ENCODE measurements at regions not wholly inside any gene's neighbourhood (a gene's known extent, or its start where the extent isn't known, plus 50 kb on each side); places are given as distances from the start of the nearest gene placed in this dataset.

GRCh38 chr12:92276276-92276675, 130.6 kb upstream of the BTG1 start:
- Mint-ChIP-seq H3K27me3 (ENCODE audit: insufficient read depth, low read depth) (no peaks in the 10 kb centered on the region), H3K36me3 (no peaks in the 10 kb centered on the region), H3K4me1 (peaks cover 21% of the 10 kb centered on the region), H3K4me3 (no peak overlapping the region), H3K9me3 (no peaks in the 10 kb centered on the region), H3K27ac (no peak overlapping the region)
- Histone ChIP-seq H2AFZ (replicated peaks) (no peak overlapping the region), H4K20me1 (ENCODE audit: low read depth) (no peaks in the 10 kb centered on the region), H3K36me3 (no peaks in the 10 kb centered on the region), H3K27me3 (no peaks in the 10 kb centered on the region), H3K9ac (no peak overlapping the region), H3K9me3 (ENCODE audit: low read depth) (no peaks in the 10 kb centered on the region), H3K4me3 (no peak overlapping the region), H3K4me1 (peaks cover 11% of the 10 kb centered on the region), H3K79me2 (ENCODE audit: low read depth) (no peaks in the 10 kb centered on the region), H3K4me2 (no peak overlapping the region), H3F3A (ENCODE audit: low read depth) (no peaks in the 10 kb centered on the region), H3K27ac (no peak overlapping the region)
- DNase-seq (ENCODE audit: low spot score), result no peak
- TF ChIP-seq EZH2 (IDR thresholded peaks at IDR 0.05) (no peak), EZH2phosphoT487 (IDR thresholded peaks at IDR 0.05) (no peak), CTCF (IDR thresholded peaks at IDR 0.05) (no peak)

DNA sequence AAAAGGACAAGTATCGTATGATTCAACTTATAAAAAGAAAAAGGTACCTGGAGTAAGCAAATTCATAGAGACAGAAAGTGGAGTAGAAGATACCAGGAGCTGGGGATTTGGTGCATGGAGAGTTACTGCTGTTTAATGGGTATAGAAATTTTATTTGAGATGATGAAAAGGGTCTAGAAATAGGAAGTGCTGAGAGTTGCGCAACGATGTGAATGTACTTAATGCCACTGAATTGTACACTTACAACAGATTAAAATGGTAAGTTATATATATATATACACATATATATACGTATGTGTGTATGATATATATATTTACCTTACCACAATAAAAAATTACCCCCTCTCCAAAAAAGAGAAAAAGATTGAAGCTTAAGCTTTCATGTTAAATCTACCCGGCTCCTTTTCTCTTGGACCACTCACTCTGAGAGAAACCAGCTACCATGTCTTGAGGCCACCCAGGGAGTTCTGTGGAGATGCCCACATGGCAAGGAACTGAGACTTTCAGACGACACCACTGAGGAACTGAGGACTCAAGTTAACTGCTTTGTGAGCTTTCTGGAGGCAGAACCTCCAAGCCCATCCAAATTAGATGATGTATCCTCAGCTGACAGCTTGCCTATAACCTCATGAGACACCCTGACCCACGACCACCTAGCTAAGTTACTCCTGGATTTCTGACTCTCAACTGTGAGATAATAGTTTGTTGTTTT, 130.0 kb upstream of the BTG1 start:
- no peak for TF ChIP-seq EZH2 (IDR thresholded peaks at IDR 0.05)
- no peak for TF ChIP-seq CTCF (IDR thresholded peaks at IDR 0.05)
- TF ChIP-seq EZH2phosphoT487 (IDR thresholded peaks at IDR 0.05), result no peak
- H3K79me2 ChIP-seq (ENCODE audit: low read depth), result no peaks in the 10 kb centered on the region
- H3K27ac ChIP-seq, result no peak overlapping the region
- Mint-ChIP-seq H3K27me3 (ENCODE audit: insufficient read depth, low read depth) (no peaks in the 10 kb centered on the region), H3K27ac (no peak overlapping the region), H3K4me1 (peaks cover 21% of the 10 kb centered on the region), H3K36me3 (no peaks in the 10 kb centered on the region), H3K4me3 (no peak overlapping the region), H3K9me3 (no peaks in the 10 kb centered on the region)
- DNase-seq (ENCODE audit: low spot score), result no peak
- H3K9ac ChIP-seq, result no peak overlapping the region
- H3K36me3 ChIP-seq, result no peaks in the 10 kb centered on the region
- no peaks in the 10 kb centered on the region for H3K27me3 ChIP-seq
- H2AFZ ChIP-seq (replicated peaks), result no peak overlapping the region
- no peaks in the 10 kb centered on the region for H3F3A ChIP-seq (ENCODE audit: low read depth)
- H3K4me1 ChIP-seq, result peaks cover 11% of the 10 kb centered on the region
- no peak overlapping the region for H3K4me2 ChIP-seq
- H3K9me3 ChIP-seq (ENCODE audit: low read depth), result no peaks in the 10 kb centered on the region
- H3K4me3 ChIP-seq, result no peak overlapping the region
- H4K20me1 ChIP-seq (ENCODE audit: low read depth), result no peaks in the 10 kb centered on the region

GRCh38 chr12:92273076-92273475, 127.4 kb upstream of the BTG1 start:
- H3K79me2 ChIP-seq (ENCODE audit: low read depth), result no peaks in the 10 kb centered on the region
- no peaks in the 10 kb centered on the region for H3F3A ChIP-seq (ENCODE audit: low read depth)
- H3K36me3 ChIP-seq, result no peaks in the 10 kb centered on the region
- Mint-ChIP-seq H3K4me1 (peaks cover 8% of the 10 kb centered on the region), H3K27me3 (ENCODE audit: insufficient read depth, low read depth) (no peaks in the 10 kb centered on the region), H3K36me3 (no peaks in the 10 kb centered on the region), H3K9me3 (no peaks in the 10 kb centered on the region), H3K27ac (no peak overlapping the region), H3K4me3 (no peak overlapping the region)
- H4K20me1 ChIP-seq (ENCODE audit: low read depth), result no peaks in the 10 kb centered on the region
- no peak for DNase-seq (ENCODE audit: low spot score)
- peaks cover 5% of the 10 kb centered on the region for H3K4me1 ChIP-seq
- no peak for TF ChIP-seq EZH2 (IDR thresholded peaks at IDR 0.05)
- no peak for TF ChIP-seq CTCF (IDR thresholded peaks at IDR 0.05)
- TF ChIP-seq EZH2phosphoT487 (IDR thresholded peaks at IDR 0.05), result no peak
- H3K4me2 ChIP-seq, result no peak overlapping the region
- no peaks in the 10 kb centered on the region for H3K27me3 ChIP-seq
- H3K9ac ChIP-seq, result no peak overlapping the region
- no peaks in the 10 kb centered on the region for H3K9me3 ChIP-seq (ENCODE audit: low read depth)
- no peak overlapping the region for H3K27ac ChIP-seq
- H3K4me3 ChIP-seq, result no peak overlapping the region
- H2AFZ ChIP-seq (replicated peaks), result no peak overlapping the region

Data from neural progenitor cell (in vitro differentiated cells).